ENCODE measurements at regions not wholly inside any gene's neighbourhood (a gene's known extent, or its start where the extent isn't known, plus 50 kb on each side); places are given as distances from the start of the nearest gene placed in this dataset.

GRCh38 chr13:73370066-73370465, 311.3 kb downstream of the KLF5 start:
- no peak for DNase-seq

GRCh38 chr13:73369095-73369494, 310.3 kb downstream of the KLF5 start:
- DNase-seq: no peak

DNA sequence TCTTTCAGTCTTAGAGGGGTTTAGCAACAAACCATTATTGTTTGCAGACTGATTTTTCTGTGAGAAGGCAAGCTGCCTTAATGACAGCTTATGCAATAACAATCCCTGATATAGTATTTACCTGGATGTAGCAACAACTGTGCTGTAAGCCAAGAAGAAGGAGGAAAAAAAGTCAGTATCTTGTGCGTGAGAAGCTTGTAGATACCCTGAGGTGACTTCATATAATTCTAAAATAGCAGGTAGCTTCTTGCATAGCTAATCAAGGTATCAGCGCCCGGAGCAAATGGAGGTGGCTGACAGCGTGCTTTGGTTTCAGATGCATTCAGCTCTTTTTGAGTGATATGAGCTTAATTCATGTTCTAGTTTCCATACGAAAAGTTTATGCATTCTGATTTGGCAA, 309.8 kb downstream of the KLF5 start:
- no peak for DNase-seq

GRCh38 chr13:73367886-73368285, 309.1 kb downstream of the KLF5 start:
- no peak for DNase-seq

- no peak for DNase-seq
Measured at GRCh38 chr13:73366241-73366640, 307.4 kb downstream of the KLF5 start.

GRCh38 chr13:73365681-73366080, 306.9 kb downstream of the KLF5 start:
- DNase-seq: no peak

GRCh38 chr13:73365252-73365651, 306.4 kb downstream of the KLF5 start:
- no peak for DNase-seq

DNA sequence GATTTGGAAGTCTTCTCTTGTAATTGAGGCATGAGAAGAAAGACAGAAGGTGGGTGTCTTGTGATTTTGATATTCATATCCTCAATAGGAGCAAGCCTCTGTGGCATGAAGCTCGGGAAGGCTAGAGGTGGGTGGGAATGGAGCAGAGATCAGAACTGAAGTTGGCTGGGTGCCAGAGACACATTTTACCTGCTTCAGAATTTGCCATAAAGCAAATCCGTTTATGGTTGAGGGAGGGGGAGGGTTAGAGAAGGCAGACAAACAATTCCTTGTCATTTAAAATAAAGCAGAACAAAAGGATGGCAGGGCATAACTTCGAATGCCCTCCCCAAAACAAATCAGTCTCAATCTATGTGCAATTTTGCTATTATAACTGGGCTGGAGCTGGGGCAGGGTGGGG, 305.9 kb downstream of the KLF5 start:
- DNase-seq: no peak

DNA sequence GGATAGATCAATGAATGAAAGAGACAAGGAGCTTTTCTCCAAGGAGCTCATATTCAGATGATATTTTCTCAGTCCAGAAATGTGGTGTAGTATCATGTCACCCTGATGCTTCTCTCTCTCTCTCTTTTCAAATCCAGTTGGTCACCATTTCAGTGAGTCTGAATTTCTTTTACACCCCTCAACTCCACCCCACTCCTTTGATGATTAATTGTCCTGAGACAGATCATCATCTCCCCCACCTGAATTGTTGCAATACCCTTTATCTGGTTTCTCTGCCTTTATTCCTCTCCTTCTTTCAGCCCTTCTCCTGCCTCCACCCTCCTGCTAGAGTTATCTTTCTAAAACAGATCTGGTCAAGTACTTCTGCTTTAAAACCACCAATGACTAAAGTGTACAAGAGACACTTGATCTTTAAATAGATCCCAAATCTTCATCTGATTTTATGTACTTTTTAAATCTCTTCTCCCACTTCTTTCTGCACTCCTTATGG, 299.8 kb downstream of the KLF5 start:
- no peak for DNase-seq

- no peak for DNase-seq
Measured at GRCh38 chr13:73355134-73355533, 296.3 kb downstream of the KLF5 start.

DNA sequence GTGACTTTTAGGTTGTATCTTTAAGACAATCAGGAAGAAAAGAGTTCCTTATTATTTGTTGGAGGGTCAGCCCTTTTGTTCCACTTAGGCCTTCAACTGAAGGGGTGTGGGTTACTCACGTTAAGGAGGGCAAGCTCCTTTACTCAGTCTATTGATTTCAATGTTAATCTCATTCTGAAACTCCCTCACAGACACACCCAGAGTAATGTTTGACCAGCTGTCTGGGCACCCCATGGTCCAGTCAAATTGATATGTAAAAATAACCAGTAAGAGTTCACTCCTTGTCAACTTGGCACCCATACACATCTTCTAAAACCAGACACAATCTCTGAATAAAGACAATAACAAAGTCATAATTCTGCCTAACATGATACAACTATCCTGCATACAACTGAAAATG, 292.9 kb downstream of the KLF5 start:
- no peak for DNase-seq

- DNase-seq: no peak
Measured at GRCh38 chr13:73341748-73342147, 282.9 kb downstream of the KLF5 start.

DNA sequence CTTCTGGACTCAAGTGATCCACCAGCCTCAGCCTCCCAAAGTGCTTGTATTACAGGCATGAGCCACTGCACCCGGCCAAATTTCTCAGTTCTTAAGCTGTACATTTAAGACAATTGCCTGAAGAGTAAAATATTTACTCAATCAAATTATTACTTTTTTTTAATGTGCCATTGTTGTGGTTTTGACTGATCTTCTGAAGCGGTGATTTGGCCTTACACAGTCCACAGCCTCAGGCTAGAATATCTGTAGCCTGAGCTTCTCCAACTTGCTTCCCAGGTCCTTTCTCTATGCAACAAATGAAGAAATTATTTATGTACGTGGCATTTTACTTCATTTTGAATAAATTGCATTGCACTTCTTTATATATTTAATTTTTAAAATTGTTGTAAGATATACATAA, 281.3 kb downstream of the KLF5 start:
- DNase-seq: no peak

- DNase-seq: no peak
Measured at GRCh38 chr13:73339086-73339485, 280.3 kb downstream of the KLF5 start.

GRCh38 chr13:73338389-73338788, 279.6 kb downstream of the KLF5 start:
- no peak for DNase-seq

DNA sequence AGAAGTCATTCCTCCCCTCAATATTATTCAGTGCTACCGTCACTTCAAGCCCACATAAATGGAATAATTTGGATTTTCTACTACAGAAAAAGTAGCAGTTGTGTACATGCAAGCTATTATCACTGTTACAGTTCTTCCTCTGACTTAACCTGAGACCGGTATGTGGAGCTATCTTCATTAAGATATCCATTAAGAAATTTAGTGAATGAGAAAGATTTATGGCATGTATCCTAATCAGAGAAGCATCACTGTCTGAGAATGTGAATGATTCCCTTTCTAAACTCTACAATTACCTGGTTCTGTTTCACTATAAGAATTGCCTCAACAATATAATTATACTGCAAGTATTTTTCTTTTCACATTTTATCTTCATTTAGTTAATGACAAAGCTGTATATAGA, 278.7 kb downstream of the KLF5 start:
- no peak for DNase-seq

GRCh38 chr13:73336773-73337172, 278.0 kb downstream of the KLF5 start:
- DNase-seq: no peak

GRCh38 chr13:73335944-73336343, 277.1 kb downstream of the KLF5 start:
- no peak for DNase-seq

DNA sequence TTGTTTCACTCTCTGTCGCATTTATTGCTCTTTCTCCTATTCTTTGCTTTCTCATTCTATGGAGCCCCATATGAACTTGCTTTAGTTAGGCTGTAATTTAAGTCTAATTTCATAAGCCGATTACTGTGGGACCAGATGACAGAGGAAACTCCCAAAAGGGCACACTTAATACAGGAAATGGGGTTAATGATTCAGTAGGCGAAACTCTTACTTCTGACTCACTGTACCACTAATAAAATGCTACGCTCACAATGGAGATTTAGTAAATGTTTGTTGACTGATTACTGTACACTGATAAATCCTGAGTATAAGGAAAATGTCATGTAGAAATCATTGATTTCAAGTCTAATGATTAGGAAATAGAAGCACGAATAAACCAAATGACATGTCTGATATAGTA, 276.4 kb downstream of the KLF5 start:
- DNase-seq: peak in 1 of 5 experiments; percentile 5

- no peak for DNase-seq
Measured at GRCh38 chr13:73334445-73334844, 275.6 kb downstream of the KLF5 start.

DNA sequence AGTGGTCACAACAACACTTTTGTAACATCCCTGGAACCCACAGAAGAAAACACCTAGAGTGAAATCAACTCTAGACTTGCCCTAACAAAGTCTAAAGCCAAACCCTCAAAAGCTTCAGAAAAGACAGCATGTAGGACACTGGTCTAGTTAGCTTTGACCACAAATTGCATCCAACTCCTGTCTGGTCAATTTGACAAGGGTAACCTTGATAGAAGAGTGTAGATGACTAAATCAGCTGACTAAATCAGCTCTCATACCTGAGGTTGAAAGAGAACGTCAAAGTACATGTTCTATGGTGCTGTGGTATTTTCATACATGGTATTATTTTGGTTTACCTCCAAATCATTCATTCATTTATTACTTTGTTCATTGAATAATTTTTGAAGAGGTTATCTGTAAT, 272.8 kb downstream of the KLF5 start:
- no peak for DNase-seq

DNA sequence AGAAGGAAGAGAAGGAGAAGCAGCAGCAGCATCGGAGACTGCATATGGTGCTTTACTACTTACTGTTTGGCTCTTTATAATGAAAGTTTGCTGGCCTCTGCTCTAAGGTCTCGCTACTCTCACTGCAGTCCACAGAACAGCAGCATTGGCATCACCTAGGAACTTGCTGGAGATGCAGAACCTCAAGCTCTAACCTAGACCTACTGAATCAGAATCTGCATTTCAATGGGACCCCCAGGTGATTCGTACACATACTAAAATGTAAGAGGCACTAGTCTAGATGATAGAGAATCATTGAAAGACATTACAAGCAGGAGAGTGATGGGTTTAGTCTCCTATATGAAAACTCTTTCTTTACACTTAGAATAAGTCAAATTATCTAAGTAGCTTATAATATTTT, 270.6 kb downstream of the KLF5 start:
- no peak for DNase-seq

GRCh38 chr13:73327579-73327978, 268.8 kb downstream of the KLF5 start:
- no peak for DNase-seq

- DNase-seq: no peak
Measured at GRCh38 chr13:73325723-73326558, 267.1 kb downstream of the KLF5 start.
